GM12892 (cell line): ENCODE measurements at regions not wholly inside any gene's neighbourhood (a gene's known extent, or its start where the extent isn't known, plus 50 kb on each side); places are given as distances from the start of the nearest gene placed in this dataset.

Experiments
- POLR2A ChIP-seq: IDR thresholded peaks from 2 replicates; pipeline ENCODE4 v1.6.1; 2011; ENCODE audit warnings: low read depth, low read length, control low read depth
- TAF1 ChIP-seq: IDR thresholded peaks from 2 replicates; pipeline ENCODE4 v1.6.1; 2011; ENCODE audit warnings: low read depth, mild to moderate bottlenecking, control low read depth, low read length, borderline replicate concordance

- TF ChIP-seq POLR2A (no peak), TAF1 (no peak)
Observed at GRCh38 chr18:37619964-37620363, 54.4 kb upstream of the CELF4 start.
